Posterior cingulate gyrus (tissue), 11 donors: ENCODE measurements at regions not wholly inside any gene's neighbourhood (a gene's known extent, or its start where the extent isn't known, plus 50 kb on each side); places are given as distances from the start of the nearest gene placed in this dataset.
A peak's percentile ranks its signal among the peaks of the same experiment; 100 is the strongest.

Experiments used
- DNase-seq, 10 donors: peaks; one replicate each; pipeline versions ENCODE4 v3.0.0 to v3.0.0-alpha.2; 2020 to 2021; ENCODE audit warnings: mixed read lengths in 3 of 10
- intact Hi-C: fragments of 100-400 bp; cut with DNase I; formaldehyde crosslinking; loops from one replicate; pipeline ENCODE4 v1.15.1; 2023

DNA sequence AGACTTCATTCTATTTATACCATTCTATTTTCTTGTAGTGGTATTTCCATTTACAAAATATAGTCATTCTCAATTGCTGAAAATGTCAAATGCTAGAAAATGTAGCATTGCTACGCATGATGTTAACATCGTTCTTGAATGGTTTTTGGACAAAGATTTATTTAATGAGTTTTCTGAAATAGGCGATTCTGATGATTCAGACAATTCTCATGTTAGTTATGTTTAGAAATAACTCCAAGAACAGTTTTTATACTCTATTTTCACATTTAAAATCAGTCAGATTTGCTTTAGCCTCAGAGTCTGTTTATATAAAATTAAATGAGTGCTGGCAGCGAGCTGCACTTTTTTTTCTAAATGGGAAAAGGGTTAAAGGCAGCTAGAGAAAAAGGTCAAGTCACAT, 414.8 kb upstream of the MGAT4C start:
- no peak for DNase-seq
- intact Hi-C loops: no loop called here

DNA sequence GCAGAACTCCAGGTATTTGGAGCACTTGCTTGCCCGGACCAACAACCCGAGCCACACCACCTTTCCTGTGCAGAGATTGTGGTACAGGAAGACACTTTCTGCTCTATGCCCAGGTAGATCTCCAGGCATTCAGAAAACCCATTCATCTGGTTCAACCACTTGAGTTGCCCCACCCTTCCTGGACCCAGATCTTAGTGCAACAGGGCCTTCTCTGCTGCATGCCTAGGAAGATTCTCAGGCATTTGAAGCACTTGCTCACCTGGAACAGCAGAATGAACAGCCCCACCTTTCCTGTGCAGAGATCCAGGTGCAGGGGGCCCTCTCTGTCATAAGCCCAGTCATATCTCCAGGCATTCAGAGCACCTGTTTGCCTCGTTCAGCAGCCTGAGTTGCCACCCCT, 412.8 kb upstream of the MGAT4C start:
- intact Hi-C loops: no loop called here
- DNase-seq: peak in 1 of 10 donors; percentile 22

DNA sequence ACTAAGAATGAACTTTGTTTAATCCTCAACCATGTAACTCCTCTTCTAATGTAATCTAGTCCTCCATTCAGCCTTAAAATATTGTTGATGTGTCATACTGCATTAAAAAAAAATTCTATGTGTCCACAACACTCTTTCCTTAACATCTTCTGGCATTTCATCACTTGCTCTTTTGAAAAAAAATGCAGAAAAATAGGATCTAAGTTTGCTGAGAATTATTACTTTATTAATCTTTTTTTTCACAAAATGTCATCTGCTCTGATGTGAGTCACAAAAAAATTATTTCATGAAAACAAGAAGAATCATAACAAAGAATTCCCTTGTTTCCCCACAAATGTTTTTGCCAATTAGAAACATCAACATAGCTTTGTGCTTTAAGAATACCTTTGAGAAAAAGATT, 410.1 kb upstream of the MGAT4C start:
- no peak for DNase-seq
- intact Hi-C loops: no loop called here

DNA sequence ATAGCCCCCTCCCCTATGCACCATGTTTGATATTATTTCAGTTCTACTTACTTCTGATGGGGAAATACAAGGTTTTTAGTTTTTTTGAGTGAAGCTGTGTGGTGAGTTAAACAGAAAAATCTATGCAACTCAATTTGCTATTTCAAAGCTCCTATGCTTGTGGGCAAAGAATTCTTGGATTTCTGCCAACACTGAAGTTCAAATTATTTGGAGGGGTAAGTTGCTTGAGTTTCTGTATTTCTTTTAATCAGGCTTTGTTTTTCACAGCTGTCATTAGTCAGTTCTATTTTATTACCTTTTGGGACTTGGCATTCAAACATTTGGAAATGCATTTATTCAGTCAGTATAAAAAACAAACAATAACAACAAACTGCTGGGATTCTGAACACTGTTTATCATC, 407.5 kb upstream of the MGAT4C start:
- DNase-seq: no peak
- intact Hi-C loops: no loop called here

DNA sequence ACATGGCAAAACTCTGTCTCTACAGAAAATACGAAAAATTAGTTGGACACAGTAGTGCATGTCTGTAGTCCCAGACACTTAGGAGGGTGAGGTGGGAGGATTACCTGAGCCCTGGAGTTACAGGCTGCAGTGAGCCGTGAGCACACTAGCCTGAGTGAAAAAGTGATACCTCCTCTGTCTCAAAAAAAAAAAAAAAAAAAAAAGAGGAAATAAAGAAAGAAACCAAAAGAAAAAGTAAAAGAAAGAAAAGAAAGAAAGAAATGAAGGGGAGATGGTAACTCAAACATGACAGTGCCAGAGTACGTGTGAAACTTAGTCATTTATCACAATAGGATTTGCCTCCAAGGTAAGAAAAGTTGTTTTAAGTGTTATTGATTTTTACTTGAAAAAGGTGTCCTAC, 407.0 kb upstream of the MGAT4C start:
- DNase-seq: no peak
- intact Hi-C loops: no loop called here

DNA sequence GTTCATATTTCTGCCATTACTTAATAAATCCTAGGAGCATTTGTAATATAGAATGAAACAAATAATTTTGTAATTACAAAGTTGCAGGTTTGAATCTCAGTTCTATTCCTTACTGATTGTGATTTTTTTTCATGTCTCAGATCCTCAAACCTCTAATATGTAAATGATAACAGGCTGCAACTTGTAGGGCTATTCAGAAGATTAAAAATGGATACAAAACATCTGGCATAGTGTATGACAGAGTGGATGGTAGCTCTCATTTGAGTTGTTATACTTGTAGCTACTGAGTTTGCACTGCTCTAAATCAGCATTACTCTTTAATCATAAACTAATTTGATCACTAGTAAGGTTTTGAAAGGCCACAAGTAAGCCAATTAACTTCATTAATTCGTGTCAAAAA, 406.3 kb upstream of the MGAT4C start:
- no peak for DNase-seq
- intact Hi-C loops: no loop called here

DNA sequence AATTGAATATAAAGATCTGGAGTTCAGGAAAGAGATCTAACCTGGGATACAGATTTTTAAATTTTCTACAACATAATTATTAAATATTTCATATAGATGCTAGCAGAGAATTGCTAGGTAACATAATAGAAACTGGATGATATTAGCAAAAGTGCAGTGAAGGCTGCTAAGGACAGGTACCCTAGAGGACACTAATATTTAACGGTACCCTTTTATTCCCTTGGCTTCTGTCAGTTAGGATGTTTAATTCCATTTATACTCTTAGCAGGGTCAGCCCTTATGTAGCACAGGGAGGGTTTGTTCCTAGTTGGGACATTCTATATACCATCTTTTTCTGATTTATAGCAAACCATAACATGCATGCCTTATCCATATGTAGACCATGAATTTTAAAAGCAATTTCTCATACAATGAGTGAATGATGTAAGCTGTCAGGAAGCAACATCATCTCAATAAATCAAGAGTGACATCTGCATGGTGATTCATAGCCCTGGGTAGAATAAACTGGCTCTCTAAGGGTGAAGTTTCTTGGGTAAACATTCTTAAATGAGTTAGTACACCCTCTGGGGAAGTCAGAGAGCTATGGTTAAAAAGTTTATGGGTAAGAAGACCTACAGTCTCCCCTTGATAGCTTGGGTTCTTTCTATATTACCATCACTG, 404.4 kb upstream of the MGAT4C start:
- intact Hi-C loops: no loop called here
- DNase-seq: no peak

DNA sequence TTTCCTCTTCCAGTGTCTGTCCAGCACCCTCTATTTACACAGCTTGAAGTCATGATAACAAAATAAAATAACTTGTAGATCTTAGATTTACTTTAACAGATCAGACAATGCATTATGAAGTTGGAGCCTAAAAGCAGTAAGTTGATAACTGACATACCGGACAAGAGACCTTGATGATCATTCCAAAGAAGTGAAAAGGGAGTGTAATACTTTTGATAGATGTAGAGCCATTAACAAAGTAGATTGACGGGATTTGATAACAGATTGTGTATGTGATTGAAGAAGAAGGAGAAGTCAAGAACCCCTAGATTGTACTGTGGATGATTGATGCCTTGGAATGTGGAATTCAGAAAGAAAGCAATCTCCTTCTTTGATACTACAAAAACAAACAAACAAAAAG, 403.8 kb upstream of the MGAT4C start:
- no peak for DNase-seq
- intact Hi-C loops: no loop called here

DNA sequence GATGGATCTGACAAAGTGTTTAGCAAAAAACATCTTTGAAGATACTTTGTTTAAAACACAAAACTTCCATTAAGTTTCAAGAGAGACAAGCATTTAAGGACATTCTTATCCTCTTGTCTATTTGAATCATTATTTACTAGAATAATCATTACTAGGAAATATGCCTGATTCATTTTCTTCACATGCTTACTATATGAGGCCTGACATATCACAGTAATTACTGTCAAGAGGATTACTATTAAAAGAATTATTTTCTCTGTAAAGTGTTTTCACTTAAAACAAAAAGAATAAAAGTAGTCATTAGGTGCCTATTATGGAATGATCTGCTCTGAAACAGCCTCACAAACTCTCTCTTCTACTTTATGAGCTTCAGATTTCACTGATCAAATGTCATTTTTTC, 402.1 kb upstream of the MGAT4C start:
- DNase-seq: no peak
- intact Hi-C loops: no loop called here

DNA sequence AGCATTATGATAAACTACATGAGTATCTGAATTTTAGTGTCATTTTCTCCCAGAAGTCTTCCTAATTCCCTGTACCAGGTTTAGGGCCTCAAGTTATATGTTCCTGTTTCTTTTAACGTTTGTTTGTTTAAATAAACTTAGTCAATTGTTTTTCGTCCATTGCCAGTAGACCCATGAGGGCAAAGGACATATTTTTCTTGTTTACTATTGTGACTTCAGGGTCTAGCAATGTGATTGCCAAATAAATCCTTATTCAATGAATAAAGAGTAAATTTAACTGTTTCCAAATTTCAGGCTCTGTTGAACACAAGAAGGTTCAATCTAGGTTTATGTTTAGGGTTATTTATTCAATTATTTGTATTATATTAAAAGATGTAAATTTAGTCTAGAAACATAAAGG, 391.6 kb upstream of the MGAT4C start:
- no peak for DNase-seq
- intact Hi-C loops: no loop called here

DNA sequence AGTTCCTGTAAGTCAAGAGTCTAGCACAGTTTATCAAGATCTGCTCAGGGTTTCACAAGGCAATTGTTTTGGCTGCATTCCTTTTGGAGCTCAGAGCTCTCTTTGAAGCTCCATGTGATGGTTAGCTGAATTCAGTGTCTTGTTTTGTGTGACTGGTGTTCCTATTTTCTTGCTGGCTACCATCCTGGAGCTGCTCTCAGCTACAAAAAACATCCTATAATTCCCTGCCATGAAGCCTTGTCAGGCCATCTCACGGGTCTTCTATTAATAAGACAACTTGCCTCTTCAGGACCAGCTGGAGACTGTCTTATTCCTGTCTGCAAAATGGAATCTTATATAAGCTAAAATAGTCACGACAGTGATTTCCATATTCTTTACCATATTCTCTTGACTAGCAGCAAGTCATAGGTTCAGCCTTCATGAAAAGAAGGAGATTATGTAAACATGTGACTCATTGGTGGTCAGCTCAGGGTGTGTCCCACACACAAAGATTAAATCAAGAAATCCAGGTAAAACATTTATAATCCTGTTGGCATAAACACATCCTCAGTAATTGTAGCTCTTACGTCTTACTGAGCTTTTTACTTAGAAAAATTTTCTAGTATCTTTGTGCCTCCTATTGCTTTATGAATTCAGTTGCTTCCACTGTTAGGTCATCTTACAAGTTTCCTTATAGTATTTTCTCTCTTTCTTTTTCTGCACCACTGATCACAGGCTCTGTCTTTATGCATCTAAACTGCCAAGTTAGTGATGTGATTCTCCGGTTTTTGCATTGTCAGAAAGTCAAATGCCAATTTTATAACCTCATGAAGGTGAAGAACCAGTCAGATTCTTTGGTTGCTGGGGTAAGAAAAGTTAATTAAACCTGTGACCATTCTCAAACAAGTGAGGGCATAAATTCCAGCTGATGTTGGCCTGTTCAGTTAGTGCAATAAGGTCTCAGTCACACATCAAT, 378.5 kb upstream of the MGAT4C start:
- intact Hi-C loops: no loop called here
- no peak for DNase-seq

DNA sequence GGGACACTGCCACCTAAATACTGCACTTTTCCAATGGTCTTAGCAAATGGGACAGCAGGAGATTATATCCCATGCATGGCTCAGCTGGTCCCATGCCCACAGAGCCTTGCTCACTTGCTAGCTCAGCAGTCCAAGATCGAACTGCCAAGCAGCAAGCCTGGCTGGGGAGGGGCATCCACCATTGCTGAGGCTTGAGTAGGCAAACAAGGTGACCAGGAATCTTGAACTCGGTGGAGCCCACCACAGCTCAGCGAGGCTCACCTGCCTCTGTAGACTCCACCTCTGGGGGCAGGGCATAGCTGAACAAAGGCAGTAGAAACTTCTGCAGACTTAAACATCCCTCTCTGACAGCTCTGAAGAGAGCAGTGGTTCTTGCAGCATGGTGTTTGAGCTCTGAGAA, 370.8 kb upstream of the MGAT4C start:
- intact Hi-C loops: no loop called here
- DNase-seq: peak in 1 of 10 donors; percentile 32

DNA sequence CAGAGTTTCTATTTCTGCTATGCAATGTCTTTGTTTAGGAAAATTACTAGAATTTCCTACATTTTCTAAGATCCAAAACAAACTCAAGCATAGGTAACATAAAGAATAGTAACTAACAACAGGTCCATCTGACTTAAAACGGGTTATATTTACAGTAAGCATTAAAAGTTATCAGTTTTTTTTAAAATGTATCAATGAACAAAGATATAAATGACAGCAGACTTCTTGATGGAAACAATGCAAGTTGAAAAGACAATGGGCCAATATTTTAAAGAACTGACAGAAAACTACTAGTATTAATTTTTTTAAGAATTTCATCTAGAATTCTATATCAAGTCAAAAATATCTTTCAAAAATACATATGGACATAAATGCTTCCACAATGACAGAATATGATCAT, 367.1 kb upstream of the MGAT4C start:
- no peak for DNase-seq
- intact Hi-C loops: no loop called here

DNA sequence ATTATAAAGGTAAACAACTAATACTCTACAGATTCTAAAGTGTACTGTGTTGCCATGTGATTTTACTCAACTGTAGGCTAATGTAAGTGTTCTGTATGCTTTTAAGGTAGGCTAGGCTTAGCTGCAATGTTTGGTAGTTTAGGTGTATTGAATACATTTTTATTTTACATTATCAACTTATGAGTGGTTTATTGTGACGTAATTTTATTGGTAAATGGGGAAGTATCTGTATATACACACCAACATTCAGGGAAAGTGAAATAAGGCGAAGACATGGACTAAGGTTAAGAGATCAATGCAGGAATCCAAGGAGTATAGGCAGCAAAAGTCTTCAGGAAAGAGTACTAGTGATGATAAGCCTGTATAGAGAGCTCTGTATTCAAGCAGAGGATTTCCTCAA, 365.8 kb upstream of the MGAT4C start:
- no peak for DNase-seq
- intact Hi-C loops: no loop called here

DNA sequence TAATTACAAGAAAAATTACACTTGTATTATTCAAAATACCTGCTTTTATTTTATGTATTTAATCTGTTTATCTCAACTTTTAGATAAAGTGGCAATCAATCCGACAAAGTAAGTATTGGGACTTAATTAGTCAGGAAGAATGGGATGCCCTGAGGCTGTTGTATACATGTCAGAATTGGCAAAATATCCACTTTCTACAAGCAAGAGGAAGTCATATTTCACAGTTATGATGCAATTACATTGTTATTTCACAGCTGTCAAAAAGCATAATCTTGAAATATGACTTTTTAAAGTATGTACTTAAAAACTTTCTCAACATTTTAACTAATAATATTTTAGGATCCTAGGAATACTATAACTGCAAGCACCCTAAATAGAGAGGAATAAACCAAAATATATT, 357.1 kb upstream of the MGAT4C start:
- no peak for DNase-seq
- intact Hi-C loops: no loop called here

DNA sequence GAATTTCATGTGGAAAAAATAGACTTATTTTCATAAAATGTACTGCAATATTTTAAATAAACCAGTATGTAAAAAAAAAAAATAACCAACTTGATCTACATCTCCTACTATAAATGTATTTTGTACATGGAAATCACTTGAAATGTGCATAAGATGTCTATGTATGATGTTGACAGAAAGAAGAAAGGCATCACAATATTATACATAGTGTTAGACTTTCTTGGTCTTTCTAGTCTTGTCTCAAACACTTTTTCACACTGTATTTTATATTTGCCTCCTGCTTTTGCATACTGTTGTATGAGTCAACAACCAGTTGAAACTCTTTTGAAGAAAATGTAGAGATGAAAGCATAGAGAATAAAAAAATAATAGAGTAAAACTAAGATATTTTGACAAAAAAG, 352.4 kb upstream of the MGAT4C start:
- DNase-seq: no peak
- intact Hi-C loops: no loop called here

DNA sequence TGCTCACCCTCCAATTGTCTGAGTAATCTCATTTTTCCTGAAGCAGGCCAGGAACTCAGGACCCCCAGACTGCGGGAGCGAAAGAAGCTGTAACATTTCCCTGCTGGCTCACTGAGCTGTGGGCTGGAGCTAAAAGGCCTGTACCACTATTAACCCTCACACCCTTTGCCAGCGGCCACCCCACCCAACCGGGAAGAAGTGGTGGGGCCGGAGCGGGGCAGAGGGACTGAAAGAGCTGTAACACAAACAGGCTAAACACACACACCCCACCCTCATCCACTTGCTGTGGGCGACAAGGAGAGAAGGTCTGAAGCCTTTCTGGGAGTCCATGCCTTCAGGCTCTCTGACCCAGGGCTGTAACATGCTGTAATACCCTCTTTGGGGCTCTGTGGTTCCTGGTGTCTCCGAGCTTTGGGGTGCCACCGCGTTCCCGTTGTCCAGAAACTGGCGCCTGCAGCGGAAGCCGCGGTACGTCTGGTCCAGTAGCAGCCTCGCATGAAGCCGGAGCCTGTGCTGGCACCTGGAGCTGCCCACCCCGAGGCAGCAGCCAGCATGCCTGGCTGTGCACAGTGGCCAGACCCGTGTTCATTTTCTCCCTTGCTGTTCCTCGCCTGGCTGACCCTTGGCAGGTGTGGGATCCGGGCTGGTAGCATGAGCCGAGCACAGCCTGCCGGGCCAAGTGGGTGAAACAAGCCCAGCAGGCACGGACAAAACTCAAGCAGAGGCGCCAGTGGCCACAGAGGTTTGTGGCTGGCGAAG, 345.5 kb upstream of the MGAT4C start:
- intact Hi-C loops: no loop called here
- peak in 3 of 10 donors; percentile 54 to 68 (median 55) for DNase-seq

DNA sequence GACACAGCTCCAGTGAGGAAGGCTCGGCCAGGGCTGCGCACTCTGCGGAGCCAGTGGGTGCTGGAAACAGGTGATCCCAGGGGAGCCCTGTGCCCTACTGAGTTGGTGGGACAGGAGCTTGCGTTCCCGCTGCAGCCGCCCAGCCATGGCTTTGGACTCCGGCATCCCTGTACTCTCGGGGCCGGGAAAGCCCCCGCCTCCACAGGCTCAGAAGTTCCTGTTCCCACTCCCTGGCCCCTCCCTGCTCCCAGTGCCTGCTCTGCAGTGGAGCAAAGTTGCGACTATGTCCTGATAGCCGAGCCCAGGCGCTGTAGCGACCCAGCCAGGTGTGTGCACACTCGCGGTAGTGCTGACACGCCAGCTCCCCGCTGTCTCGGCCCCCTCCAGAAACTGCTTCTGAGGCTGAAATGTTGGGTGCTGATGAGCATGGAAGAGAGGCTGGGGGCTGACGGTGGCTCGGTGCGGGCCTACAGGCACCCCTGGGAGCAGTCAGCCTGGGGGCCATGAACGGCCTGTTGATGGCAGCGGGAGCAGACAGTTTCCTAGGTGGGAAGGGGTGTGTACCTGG, 344.6 kb upstream of the MGAT4C start:
- DNase-seq: peak in 4 of 10 donors; percentile 3 to 75 (median 59)
- intact Hi-C loops: no loop called here

DNA sequence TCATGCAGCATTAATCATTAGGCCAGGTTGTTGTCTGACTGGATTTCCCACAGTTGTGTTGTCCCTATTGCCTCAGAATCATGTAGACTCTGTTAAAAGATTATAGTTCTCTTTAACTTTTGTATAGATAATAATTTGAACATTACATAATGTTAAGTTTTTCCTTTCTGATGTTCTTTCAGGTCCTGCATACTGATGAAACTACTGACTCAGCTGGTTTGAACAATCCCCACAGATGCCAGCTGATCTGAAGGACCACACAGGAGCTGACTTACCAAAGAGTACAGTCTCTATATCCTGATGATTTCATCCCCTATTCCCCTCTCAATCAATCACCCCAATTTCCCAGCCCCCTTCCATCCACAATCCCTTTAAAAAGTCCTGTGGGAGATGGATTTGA, 341.2 kb upstream of the MGAT4C start:
- intact Hi-C loops: no loop called here
- no peak for DNase-seq

DNA sequence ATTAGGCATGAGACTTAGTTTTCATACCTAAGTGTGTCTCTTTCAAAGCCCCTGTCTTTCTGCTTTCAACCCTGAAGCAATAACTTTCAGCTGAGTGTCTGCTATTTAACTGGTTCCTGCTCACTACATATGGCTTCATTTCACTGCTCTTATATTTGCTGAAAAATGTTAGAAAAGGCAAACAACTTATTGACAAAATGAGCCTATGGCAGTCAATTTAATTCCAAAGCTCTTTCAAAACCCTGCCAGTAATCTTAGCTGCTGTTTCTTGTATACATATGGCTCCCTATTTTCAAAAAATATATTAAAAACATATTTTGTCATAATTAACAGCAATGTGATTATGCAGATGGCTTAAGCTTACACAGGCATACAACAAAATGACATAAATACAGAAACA, 334.1 kb upstream of the MGAT4C start:
- intact Hi-C loops: no loop called here
- DNase-seq: no peak

DNA sequence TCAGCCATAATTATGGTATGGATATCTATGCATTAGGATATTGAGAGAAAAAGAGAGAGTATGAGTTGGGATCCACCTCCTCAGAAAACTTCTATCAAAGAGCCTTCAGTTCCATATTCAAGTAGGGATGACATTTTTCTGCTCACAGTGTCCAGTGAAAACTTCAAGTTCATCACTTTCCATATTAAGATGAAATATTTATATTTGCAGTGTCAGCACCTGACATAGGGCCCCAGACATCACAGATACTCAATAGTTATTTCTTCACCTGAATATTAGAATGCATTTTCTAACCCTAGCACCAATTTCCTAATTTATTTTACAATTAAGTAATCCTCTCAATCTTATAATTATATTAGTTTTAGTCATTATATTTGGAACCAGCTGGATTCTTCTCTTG, 318.0 kb upstream of the MGAT4C start:
- DNase-seq: no peak
- intact Hi-C loops: no loop called here
